Nephron progenitor cell (in vitro differentiated cells): ENCODE measurements at regions not wholly inside any gene's neighbourhood (a gene's known extent, or its start where the extent isn't known, plus 50 kb on each side); places are given as distances from the start of the nearest gene placed in this dataset.
"Not testable (repeated sequence)": the region's sequence is repeated elsewhere in the genome, so short reads cannot be mapped to it uniquely, and the experiment has no call there.

Experiments used
- DNase-seq: peaks from one replicate; pipeline ENCODE4 v3.0.0; 2021
- H3K27ac Mint-ChIP-seq: 2 replicates; pipeline ENCODE4 v1.8.0; 2021; ENCODE audit warnings: mild to moderate bottlenecking, moderate library complexity, mixed read lengths
- H3K27me3 Mint-ChIP-seq: 2 replicates; pipeline ENCODE4 v1.8.0; 2021; ENCODE audit warnings: mild to moderate bottlenecking, low read depth, mixed read lengths; ENCODE audit not compliant: poor library complexity
- H3K36me3 Mint-ChIP-seq: 2 replicates; pipeline ENCODE4 v1.8.0; 2021; ENCODE audit warnings: low read depth, mixed read lengths
- H3K4me1 Mint-ChIP-seq: 2 replicates; pipeline ENCODE4 v1.8.0; 2021; ENCODE audit warnings: mixed read lengths
- H3K4me3 Mint-ChIP-seq: 2 replicates; pipeline ENCODE4 v1.8.0; 2021; ENCODE audit warnings: mild to moderate bottlenecking, moderate library complexity, mixed read lengths
- H3K9me3 Mint-ChIP-seq: 2 replicates; pipeline ENCODE4 v1.8.0; 2021; ENCODE audit warnings: mild to moderate bottlenecking, moderate library complexity, mixed read lengths
- CTCF ChIP-seq: fragments of 200-600 bp; sonication (generic); IDR thresholded peaks from 2 replicates; pipeline ENCODE4 v1.5.0; 2021; ENCODE audit warnings: antibody characterized with exemption

DNA sequence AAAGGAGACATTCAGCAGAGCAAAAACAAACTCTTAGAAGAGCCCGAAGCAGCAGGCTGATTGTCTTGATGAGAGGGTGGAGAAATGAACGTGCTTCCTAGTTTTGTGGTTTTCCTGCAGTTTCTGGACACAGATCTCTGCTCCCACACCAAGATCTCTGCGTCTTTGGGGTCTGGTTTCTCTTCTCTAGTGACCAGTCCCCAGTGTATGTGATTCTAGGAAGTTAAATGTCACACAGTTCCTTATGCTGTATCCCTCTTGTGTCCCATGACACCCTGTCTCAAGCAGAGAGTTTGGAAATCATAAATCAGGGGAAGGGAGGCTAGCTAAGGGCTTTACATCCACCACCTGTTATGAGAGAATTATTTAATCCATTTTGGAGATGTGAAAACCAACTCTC lies 55.4 kb upstream of the KLF14 start:
- no peaks in the 10 kb centered on the region for H3K36me3 Mint-ChIP-seq
- no peak overlapping the region for H3K27ac Mint-ChIP-seq
- TF ChIP-seq CTCF: no peak
- no peaks in the 10 kb centered on the region for H3K9me3 Mint-ChIP-seq
- no peak for DNase-seq
- H3K27me3 Mint-ChIP-seq: no peaks in the 10 kb centered on the region
- H3K4me1 Mint-ChIP-seq: no peaks in the 10 kb centered on the region
- no peak overlapping the region for H3K4me3 Mint-ChIP-seq

DNA sequence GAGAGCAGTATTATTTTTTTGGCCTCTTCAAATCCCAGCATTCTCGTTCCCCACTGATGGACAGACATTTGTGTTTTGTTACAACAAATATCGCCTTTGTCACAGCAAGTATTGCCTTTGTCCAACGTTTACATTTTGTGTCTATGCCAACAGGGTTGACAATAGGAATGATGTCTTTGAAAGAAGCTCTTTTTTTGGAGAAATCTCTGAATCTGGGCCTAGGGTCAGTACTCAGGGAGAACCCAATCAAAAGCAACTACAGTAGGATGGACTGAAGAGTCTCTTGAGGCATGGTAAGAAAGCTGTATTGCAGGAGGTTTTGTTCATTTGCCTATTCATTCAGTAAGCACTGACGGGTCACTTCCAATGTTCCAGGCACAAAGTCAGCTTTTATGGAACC lies 57.7 kb upstream of the KLF14 start:
- no peak for TF ChIP-seq CTCF
- no peak for DNase-seq

DNA sequence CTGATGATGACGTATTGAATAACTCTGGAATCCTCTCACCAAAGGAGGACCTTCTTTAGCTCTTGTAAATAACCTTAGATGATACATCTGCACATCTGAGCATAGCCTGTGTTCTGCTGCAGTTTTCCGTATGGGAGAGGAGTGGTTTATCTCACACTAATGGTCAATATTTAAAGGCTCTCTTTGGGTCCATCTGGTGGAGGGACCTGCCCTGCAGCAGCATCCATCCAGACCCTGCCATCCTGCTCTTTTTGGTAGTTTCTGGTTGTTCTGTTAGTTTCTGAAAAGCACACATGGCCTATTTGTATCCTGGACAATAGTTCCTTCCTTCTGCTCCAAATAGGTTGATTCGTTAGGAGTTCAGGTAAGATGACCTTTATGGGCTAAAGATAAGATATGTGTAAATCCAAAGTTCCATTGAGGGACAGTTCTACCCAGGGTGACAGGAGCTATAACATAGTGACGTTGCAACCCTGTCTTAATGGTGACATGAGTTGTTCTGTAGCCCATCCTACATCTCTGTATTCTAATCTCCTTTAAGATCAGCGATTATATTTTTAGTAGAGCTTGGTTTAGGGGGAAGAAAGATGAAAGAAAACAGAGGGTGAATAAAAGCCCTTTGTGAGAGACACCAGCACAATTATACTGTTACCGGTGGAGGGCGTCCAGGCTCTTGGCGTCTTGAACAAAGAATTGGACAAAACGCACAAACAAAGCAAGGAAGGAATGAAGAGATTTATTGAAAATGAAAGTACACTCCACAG lies 60.0 kb upstream of the KLF14 start:
- no peak for DNase-seq
- no peaks in the 10 kb centered on the region for H3K4me1 Mint-ChIP-seq
- no peaks in the 10 kb centered on the region for H3K36me3 Mint-ChIP-seq
- no peak for TF ChIP-seq CTCF
- H3K9me3 Mint-ChIP-seq: peaks cover 11% of the 10 kb centered on the region
- H3K27ac Mint-ChIP-seq: no peak overlapping the region
- no peaks in the 10 kb centered on the region for H3K27me3 Mint-ChIP-seq
- no peak overlapping the region for H3K4me3 Mint-ChIP-seq

More for the DNA sequence above, 57.7 kb upstream of the KLF14 start:
- H3K4me3 Mint-ChIP-seq: no peak overlapping the region
- no peaks in the 10 kb centered on the region for H3K4me1 Mint-ChIP-seq
- no peaks in the 10 kb centered on the region for H3K36me3 Mint-ChIP-seq
- no peak overlapping the region for H3K27ac Mint-ChIP-seq
- H3K9me3 Mint-ChIP-seq: no peaks in the 10 kb centered on the region
- H3K27me3 Mint-ChIP-seq: no peaks in the 10 kb centered on the region

GRCh38 chr7:130794619-130794922 lies 60.6 kb upstream of the KLF14 start:
- H3K4me1 Mint-ChIP-seq: no peaks in the 10 kb centered on the region
- TF ChIP-seq CTCF: no peak
- no peaks in the 10 kb centered on the region for H3K36me3 Mint-ChIP-seq
- no peak overlapping the region for H3K27ac Mint-ChIP-seq
- no peak for DNase-seq
- H3K27me3 Mint-ChIP-seq: no peaks in the 10 kb centered on the region
- H3K9me3 Mint-ChIP-seq: peaks cover 11% of the 10 kb centered on the region
- no peak overlapping the region for H3K4me3 Mint-ChIP-seq

- H3K4me3 Mint-ChIP-seq, H3K36me3 Mint-ChIP-seq, H3K27me3 Mint-ChIP-seq, H3K27ac Mint-ChIP-seq, DNase-seq, H3K4me1 Mint-ChIP-seq: not testable (repeated sequence)
- peaks cover 11% of the 10 kb centered on the region for H3K9me3 Mint-ChIP-seq
Measured at GRCh38 chr7:130796425-130796824, 62.4 kb upstream of the KLF14 start.

- no peak for TF ChIP-seq CTCF
- DNase-seq: no peak
- peaks cover 3% of the 10 kb centered on the region for H3K27me3 Mint-ChIP-seq
- H3K9me3 Mint-ChIP-seq: no peaks in the 10 kb centered on the region
- no peak overlapping the region for H3K27ac Mint-ChIP-seq
- H3K4me3 Mint-ChIP-seq: no peak overlapping the region
- peaks cover 11% of the 10 kb centered on the region for H3K4me1 Mint-ChIP-seq
- no peaks in the 10 kb centered on the region for H3K36me3 Mint-ChIP-seq
Measured at GRCh38 chr7:130803127-130803526, 69.1 kb upstream of the KLF14 start.
